ELR (cell line): ENCODE measurements at regions not wholly inside any gene's neighbourhood (a gene's known extent, or its start where the extent isn't known, plus 50 kb on each side); places are given as distances from the start of the nearest gene placed in this dataset.
A peak's percentile ranks its signal among the peaks of the same experiment; 100 is the strongest.

ENCODE experiments used
- DNase-seq: peaks from one replicate; pipeline ENCODE4 v3.0.0-alpha.2; 2015; ENCODE audit warnings: low read depth

DNA sequence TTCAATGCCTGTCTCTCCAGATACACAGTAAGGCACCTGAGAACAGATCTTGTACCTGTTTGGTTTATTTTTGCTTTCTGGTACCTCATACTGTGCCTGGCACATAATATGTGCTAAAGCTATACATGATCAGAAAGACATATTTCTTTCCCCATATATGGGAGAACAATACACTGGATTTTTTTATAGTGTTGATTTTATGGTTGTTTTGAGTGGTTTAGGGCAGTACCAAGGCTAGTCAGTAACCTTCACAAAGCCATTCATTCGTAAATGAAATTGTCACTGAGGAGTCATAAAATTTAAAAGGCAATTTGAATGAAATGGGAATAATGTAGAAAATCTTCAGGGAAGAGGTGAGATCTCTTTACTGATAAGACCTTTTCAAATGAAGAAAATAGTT is 810.2 kb downstream of the TUSC7 start:
- no peak for DNase-seq

DNA sequence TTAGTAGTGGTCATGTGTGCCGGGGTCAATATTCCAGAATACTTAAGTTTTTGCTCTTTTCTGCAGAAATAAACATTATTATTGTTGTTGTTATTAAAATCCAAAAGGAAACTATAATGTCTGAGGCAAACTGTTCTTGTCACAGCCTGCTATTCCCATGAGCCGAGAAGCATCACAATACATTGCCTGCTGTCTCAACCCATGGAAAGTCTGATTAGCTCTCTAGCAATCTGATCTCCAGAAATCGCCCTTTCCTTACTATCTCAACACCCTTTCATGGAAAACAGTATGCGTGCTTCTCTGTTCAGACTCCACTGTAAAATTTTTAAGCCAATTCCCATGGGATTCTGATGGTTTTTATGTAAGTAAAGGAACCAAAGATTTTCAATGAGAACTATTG is 811.0 kb downstream of the TUSC7 start:
- DNase-seq: no peak

DNA sequence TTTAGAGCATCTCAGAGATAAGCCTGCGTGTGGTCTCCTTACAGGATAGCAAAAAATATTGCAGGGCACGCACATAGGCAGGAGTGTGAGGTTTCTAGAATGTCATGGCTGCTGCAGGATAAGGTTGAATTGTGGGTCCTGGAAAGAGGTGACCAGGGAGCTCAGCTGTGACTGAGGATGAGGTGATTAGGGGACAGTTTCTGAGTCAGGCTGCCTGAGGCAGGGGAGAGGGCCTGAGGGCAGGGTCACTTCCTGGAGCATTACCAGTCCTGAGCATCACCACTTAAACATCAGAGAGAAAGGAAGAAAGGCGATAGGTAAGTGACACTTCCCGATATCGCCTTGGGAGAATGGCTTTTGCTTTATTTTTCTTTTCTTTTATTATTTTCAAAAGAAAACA is 813.8 kb downstream of the TUSC7 start:
- DNase-seq: no peak

DNA sequence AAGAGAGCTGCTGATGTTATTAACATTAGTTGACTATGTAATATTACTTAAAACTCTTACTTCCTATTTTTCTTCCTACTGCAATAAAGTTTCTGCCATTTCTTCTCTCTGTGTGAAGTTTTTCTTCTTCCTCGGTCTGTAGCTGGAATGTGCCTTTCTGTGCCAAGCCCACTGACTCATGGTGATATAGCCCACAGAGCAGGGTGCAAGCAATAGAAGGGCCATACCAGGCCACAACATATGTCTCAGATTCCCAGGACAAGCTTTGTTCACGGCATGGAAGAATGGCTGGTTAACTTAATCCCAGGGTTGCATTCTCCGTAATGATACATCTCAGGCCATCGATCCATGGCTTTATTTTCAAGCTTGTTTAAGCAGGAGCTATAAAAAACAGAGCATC is 815.3 kb downstream of the TUSC7 start:
- DNase-seq: peak; percentile 35

- peak; percentile 46 for DNase-seq
These were observed 817.0 kb downstream of the TUSC7 start for GRCh38 chr3:117526470-117527079.

DNA sequence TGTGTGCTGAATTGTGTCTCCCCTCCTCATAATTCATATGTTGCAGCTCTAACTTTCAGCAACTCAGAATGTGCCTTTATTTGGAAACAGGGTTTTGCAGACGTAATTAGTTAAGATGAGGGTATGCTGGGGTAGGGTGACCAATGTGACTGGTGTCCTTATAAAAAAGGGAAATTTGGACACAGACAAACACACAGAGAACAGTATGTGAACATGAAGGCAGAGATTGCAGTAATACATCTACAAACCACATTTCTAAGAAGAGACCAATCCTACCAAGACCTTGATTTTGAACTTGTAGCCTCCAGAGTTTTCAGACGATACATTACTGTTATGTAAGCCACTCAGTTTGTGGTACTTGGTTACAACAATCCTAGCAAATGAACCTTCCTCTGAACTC is 817.8 kb downstream of the TUSC7 start:
- DNase-seq: no peak

GRCh38 chr3:117528688-117529087 is 819.1 kb downstream of the TUSC7 start:
- DNase-seq: no peak

- DNase-seq: no peak
These were observed 821.6 kb downstream of the TUSC7 start for GRCh38 chr3:117531078-117531767.

DNA sequence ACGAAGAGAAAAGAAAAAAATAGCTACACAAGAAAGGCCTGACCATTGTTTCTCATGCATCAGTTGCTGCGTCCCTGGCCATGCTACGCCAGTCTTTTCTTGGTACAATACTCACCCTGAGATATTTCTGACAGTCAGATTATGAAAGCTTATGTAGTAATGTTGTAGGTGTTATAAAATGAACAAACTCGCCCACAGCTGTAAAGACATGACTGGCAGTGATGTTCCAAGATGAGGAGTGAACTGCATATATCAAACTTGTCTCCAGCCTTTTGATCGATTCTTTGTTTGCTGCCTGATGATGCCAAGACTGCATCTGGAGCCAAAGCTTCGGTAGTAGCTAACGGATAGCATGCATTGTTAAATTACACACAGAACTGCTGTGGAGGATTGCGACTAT is 822.7 kb downstream of the TUSC7 start:
- no peak for DNase-seq

DNA sequence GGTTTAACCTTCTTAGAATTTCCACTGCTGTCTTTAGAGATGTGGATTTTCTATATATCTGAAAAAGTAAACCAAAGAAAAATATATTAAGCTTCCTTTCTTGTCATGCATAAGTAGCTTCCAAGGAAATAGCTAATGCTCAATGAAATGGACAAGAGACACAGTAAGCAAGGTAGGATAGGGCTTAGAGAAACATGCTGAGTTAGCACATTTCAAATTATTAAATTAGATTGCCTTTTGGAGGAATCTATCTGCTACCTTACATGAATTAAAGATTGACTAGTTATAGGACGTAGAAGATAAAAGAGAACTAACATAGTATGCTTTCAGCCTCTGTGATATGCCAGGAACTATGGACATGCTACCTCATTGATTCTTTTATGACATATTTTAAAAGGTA is 824.6 kb downstream of the TUSC7 start:
- no peak for DNase-seq

GRCh38 chr3:117536006-117536405 is 826.4 kb downstream of the TUSC7 start:
- DNase-seq: no peak

DNA sequence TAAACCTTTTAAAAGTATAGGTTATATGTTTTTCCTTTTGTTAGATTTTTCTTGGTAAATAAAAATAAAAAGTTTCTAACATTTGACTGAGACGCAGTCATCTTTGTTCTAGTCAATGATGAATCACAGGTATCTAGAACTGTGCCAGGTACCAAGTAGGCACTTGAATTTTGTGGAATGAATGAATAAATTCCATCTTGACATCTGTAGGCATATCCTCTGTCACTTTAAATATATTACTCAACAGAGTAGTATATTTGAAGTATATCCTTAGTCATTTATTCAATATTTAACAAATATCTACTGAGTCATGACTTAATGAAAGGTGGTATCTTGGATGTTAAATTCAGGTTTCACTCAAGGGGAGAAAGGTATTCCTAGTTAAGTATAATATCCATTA is 828.4 kb downstream of the TUSC7 start:
- no peak for DNase-seq

DNA sequence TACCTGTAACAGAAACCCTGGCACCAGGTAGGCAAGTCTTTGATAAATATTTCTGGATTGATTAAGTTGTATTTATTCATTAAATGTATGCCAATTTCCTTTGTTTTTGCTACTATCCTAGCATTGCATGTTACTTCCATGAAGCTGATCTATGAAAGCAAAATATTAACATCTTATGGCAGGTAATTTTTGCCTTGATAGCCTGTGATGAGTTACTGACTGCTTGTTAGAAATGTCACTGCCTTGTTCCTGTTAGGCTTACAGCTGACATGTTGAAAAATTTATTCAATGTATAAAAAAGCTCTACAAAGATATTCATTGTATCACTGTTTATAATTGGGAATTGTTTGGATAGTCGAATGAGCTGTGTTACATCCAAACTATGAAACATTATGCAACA is 830.1 kb downstream of the TUSC7 start:
- DNase-seq: no peak

DNA sequence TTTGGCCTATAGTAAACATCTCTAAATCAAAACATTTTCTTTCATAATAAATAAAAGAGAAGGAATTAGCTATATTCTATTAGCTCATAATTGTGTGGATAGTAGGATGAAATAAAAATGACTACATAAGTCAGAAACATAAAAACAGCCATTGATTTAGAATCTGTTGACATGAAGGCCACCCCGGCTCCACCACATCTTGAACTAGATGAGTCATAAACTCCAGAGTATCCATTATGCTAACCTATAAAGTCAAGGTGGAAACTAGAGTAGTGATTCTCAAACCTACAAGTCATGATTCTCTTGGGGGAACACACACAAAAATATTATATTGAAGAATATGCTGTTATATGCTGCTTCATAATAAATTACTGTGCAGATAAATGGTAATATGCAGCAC is 831.0 kb downstream of the TUSC7 start:
- DNase-seq: peak; percentile 10

GRCh38 chr3:117541721-117542120 is 832.1 kb downstream of the TUSC7 start:
- DNase-seq: no peak

GRCh38 chr3:117543521-117543920 is 833.9 kb downstream of the TUSC7 start:
- no peak for DNase-seq

GRCh38 chr3:117545484-117545883 is 835.9 kb downstream of the TUSC7 start:
- no peak for DNase-seq

- DNase-seq: peak; percentile 80
These were observed 838.5 kb downstream of the TUSC7 start for GRCh38 chr3:117547956-117548550.

- DNase-seq: peak; percentile 9
These were observed 839.0 kb downstream of the TUSC7 start for GRCh38 chr3:117548600-117548999.

GRCh38 chr3:117549716-117550115 is 840.1 kb downstream of the TUSC7 start:
- DNase-seq: peak; percentile 3

GRCh38 chr3:117550766-117551165 is 841.2 kb downstream of the TUSC7 start:
- no peak for DNase-seq

DNA sequence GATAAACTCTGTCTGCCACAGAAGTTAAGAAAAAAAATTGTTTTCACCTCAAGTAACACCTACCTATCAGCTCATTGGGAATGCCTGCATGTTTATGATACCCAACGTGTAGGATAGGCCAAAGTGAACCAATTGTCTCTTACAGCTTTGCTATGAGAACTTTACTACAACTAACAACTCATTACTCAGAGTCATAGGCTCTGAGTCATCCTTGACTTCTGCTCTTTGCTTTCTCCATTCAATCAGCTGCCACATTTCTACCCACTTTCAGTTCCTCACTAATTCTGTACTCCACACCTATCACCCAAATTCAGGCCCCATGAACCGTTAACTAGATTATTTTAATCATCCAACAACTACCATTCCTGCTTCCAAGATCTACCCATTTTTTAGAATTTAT is 843.9 kb downstream of the TUSC7 start:
- DNase-seq: peak; percentile 62

GRCh38 chr3:117556646-117557407 is 847.2 kb downstream of the TUSC7 start:
- DNase-seq: no peak
